Mammary epithelial cell (primary cell): ENCODE measurements at regions not wholly inside any gene's neighbourhood (a gene's known extent, or its start where the extent isn't known, plus 50 kb on each side); places are given as distances from the start of the nearest gene placed in this dataset.

Experiments used
- CTCF ChIP-seq, 2 donors: IDR thresholded peaks in 1 of 2; conservative IDR thresholded peaks in 1 of 2; 2 replicates each; pipeline ENCODE4 v1.5.1; 2011 to 2012; ENCODE audit warnings: inconsistent platforms in 2 of 2, low read length in 2 of 2, mild to moderate bottlenecking in 2 of 2, control low read depth in 1 of 2, low read depth in 1 of 2; ENCODE audit not compliant: insufficient read depth in 1 of 2; ENCODE audit errors: extremely low read depth in 1 of 2
- EZH2 ChIP-seq: IDR thresholded peaks from 2 replicates; pipeline ENCODE4 v1.6.1; 2012; ENCODE audit warnings: low read length, inconsistent platforms, borderline replicate concordance

- no peak for TF ChIP-seq CTCF (conservative IDR thresholded peaks at IDR 0.05 in 1 of 2, IDR thresholded peaks at IDR 0.05 in 1 of 2; ENCODE audit: extremely low read depth in 1 of 2, insufficient read depth in 1 of 2, low read depth in 1 of 2, low read length in 2 of 2)
- TF ChIP-seq EZH2, result no peak
These were observed 53.5 kb upstream of the DEK start for GRCh38 chr6:18317850-18318249.
